Body of pancreas (tissue), 4 donors: ENCODE measurements at regions not wholly inside any gene's neighbourhood (a gene's known extent, or its start where the extent isn't known, plus 50 kb on each side); places are given as distances from the start of the nearest gene placed in this dataset.

ENCODE experiments used
- ATAC-seq: fragments of 150-250 bp; one replicate; pipeline ENCODE4 v1.9.1; 2016
- DNase-seq, 4 donors: peaks; one replicate each; pipeline ENCODE4 v3.0.0-alpha.2; 2019
- H3K27ac ChIP-seq, 4 donors: fragments of 200-600 bp; sonication (generic); 1 replicate in 3 of 4; 2 replicates in 1 of 4; pipeline versions ENCODE4 v1.5.1 to v1.6.1; 2016 to 2019; ENCODE audit warnings: mild to moderate bottlenecking in 1 of 4, mixed read lengths in 1 of 4, moderate library complexity in 1 of 4
- H3K27me3 ChIP-seq, 2 donors: fragments of 200-600 bp; sonication (generic); one replicate each; pipeline ENCODE4 v1.6.0; 2016; ENCODE audit warnings: mild to moderate bottlenecking in 1 of 2
- H3K36me3 ChIP-seq, 2 donors: fragments of 200-600 bp; sonication (generic); replicated peaks in 1 of 2; 2 replicates each; pipeline ENCODE4 v1.5.1; 2016; ENCODE audit warnings: low read depth in 2 of 2; ENCODE audit not compliant: insufficient read depth in 1 of 2
- H3K4me1 ChIP-seq: fragments of 200-600 bp; sonication (generic); one replicate; pipeline ENCODE4 v1.6.0; 2016
- H3K4me3 ChIP-seq, 2 donors: fragments of 200-600 bp; sonication (generic); 1 replicate in 1 of 2; 2 replicates in 1 of 2; pipeline ENCODE4 v1.5.1; 2016 to 2019
- H3K9me3 ChIP-seq, 3 donors: fragments of 200-600 bp; sonication (generic); 1 replicate in 2 of 3; 2 replicates in 1 of 3; pipeline ENCODE4 v1.5.1; 2016
- POLR2A ChIP-seq, 3 donors: fragments of 450-650 bp; IDR thresholded peaks; one replicate each; pipeline ENCODE4 v1.6.1; 2016; ENCODE audit warnings: antibody characterized with exemption in 3 of 3, mild to moderate bottlenecking in 2 of 3
- WGBS, 2 donors: methylation state at CpG; one replicate each; pipeline ENCODE4 v1.1.5; 2017; 5-methylcytosine and 5-hydroxymethylcytosine counted together
- intact Hi-C: fragments of 100-400 bp; cut with DNase I; formaldehyde crosslinking; loops from one replicate; pipeline ENCODE4 v1.15.1; 2023
- TF ChIP-seq, protein P1 (sequence below), 7 experiments: fragments of 450-650 bp in 4 of 7; fragments of 200-600 bp in 3 of 7; sonication (generic) in 3 of 7; IDR thresholded peaks; one replicate each; pipeline ENCODE4 v1.5.1; 2016 to 2019; ENCODE audit warnings: antibody characterized with exemption in 7 of 7

DNA sequence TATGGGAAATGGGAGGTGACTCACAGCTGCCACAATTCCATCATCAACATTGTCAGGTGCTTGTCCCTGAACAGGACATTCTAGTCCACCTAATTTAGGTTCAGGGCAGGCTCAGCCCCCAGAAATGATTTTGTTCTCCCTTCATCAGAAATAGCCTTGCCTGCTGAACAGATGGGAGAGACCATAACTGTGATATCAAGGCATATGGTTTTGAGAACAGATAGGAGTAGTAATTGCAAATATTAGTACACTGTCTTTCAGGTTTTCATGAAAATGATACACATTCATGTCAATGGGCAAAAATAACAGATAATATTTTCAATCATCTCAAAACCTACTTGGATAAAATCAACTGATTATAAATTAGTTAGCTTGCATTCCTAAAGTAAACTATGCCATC, 316.5 kb downstream of the MBD2 start:
- TF ChIP-seq POLR2A (IDR thresholded peaks at IDR 0.05) = no peak
- TF ChIP-seq, protein P1, sequence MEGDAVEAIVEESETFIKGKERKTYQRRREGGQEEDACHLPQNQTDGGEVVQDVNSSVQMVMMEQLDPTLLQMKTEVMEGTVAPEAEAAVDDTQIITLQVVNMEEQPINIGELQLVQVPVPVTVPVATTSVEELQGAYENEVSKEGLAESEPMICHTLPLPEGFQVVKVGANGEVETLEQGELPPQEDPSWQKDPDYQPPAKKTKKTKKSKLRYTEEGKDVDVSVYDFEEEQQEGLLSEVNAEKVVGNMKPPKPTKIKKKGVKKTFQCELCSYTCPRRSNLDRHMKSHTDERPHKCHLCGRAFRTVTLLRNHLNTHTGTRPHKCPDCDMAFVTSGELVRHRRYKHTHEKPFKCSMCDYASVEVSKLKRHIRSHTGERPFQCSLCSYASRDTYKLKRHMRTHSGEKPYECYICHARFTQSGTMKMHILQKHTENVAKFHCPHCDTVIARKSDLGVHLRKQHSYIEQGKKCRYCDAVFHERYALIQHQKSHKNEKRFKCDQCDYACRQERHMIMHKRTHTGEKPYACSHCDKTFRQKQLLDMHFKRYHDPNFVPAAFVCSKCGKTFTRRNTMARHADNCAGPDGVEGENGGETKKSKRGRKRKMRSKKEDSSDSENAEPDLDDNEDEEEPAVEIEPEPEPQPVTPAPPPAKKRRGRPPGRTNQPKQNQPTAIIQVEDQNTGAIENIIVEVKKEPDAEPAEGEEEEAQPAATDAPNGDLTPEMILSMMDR (IDR thresholded peaks at IDR 0.05) = no peak

GRCh38 chr18:53906681-53907080, 317.8 kb downstream of the MBD2 start:
- DNase-seq (no peak), ATAC-seq (no peak)
- Histone ChIP-seq H3K36me3 (no peaks in the 10 kb centered on the region), H3K9me3 (no peaks in the 10 kb centered on the region), H3K4me3 (no peak overlapping the region), H3K27me3 (no peaks in the 10 kb centered on the region), H3K4me1 (no peaks in the 10 kb centered on the region), H3K27ac (no peak overlapping the region)
- WGBS, 2 donors = 60 to 78% methylated on average over 2 of the region's 2 CpGs
- TF ChIP-seq, protein P1 (IDR thresholded peaks at IDR 0.05) = no peak
- TF ChIP-seq POLR2A (IDR thresholded peaks at IDR 0.05) = no peak
- intact Hi-C loops = no loop called here

More for the DNA sequence above, 316.5 kb downstream of the MBD2 start:
- H3K4me3 ChIP-seq = no peak overlapping the region
- H3K36me3 ChIP-seq = no peaks in the 10 kb centered on the region
- ATAC-seq = no peak
- H3K27me3 ChIP-seq = no peaks in the 10 kb centered on the region
- intact Hi-C loops = no loop called here
- H3K4me1 ChIP-seq = no peaks in the 10 kb centered on the region
- no peaks in the 10 kb centered on the region for H3K9me3 ChIP-seq
- H3K27ac ChIP-seq = no peak overlapping the region
- no peak for DNase-seq

DNA sequence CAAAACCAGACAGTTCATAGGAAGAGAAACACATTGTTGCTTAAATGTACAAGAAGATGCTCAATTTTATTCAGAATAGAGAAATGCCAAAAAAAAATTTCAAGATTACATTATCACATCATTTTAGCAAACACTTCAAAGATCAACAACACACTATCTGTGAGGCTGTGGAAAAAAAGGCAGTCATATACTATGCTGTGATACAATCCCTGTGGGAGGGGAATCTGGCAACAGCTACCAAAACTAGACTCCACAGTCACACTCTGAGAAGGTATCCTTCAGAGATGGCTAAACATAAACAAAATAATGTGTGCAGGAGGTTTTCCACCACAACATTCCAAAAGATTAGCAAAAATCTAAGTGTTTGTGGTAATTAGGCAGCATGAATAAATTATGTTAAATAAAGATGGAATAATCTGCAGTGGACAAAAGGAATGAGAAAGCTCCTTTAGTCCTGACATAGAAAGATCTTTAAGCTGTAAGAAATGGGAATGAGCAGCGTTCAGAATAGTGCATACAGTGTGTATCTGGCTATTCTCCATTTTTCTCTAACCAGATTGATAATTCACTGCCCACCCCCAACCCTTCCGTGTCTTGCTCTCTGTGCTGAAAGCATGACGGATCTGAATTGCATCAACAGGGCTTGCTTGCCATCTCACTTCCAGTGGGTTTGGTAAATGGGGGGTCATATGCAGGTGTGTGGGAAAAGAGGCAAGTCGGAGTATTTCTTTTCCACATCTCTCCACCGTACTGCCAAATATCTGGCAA, 329.6 kb downstream of the MBD2 start:
- WGBS, 2 donors = 48 to 66% methylated on average over 5 of the region's 5 CpGs
- Histone ChIP-seq H3K4me1 (no peaks in the 10 kb centered on the region), H3K9me3 (no peaks in the 10 kb centered on the region), H3K4me3 (no peak overlapping the region), H3K36me3 (no peaks in the 10 kb centered on the region), H3K27me3 (no peaks in the 10 kb centered on the region), H3K27ac (no peak overlapping the region)
- intact Hi-C loops = no loop called here
- TF ChIP-seq, protein P1 (IDR thresholded peaks at IDR 0.05) = no peak
- no peak for TF ChIP-seq POLR2A (IDR thresholded peaks at IDR 0.05)
- DNase-seq (no peak), ATAC-seq (no peak)

DNA sequence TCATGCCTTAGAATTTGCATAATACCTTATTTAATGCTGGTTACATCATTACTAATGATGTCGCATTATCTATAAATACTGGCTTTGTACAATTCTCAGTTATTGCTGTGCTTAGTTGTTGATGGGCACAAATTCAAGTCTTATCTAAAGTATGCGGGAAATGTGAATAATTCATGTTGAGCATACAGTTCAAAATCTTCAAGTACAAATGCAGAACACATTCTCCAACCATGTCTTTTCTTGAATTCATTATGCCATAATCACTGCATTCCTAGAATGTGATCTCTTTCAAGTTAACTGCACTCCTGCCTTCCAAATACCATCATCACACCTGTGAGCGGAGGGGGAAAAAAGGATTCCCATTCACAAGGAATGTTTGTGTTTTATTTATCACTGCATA, 337.0 kb downstream of the MBD2 start:
- DNase-seq = no peak
- 61 to 68% methylated on average over 3 of the region's 3 CpGs for WGBS, 2 donors
- no peak overlapping the region for H3K27ac ChIP-seq
- ATAC-seq = no peak
- intact Hi-C loops = no loop called here
- TF ChIP-seq, protein P1 (IDR thresholded peaks at IDR 0.05) = no peak
- no peak for TF ChIP-seq POLR2A (IDR thresholded peaks at IDR 0.05)
- no peak overlapping the region for H3K4me3 ChIP-seq
- no peaks in the 10 kb centered on the region for H3K9me3 ChIP-seq
- no peaks in the 10 kb centered on the region for H3K4me1 ChIP-seq
- no peaks in the 10 kb centered on the region for H3K27me3 ChIP-seq
- no peaks in the 10 kb centered on the region for H3K36me3 ChIP-seq

GRCh38 chr18:53886058-53886457, 338.4 kb downstream of the MBD2 start:
- Histone ChIP-seq H3K4me3 (no peak overlapping the region), H3K36me3 (no peaks in the 10 kb centered on the region), H3K9me3 (no peaks in the 10 kb centered on the region), H3K4me1 (no peaks in the 10 kb centered on the region), H3K27me3 (no peaks in the 10 kb centered on the region), H3K27ac (no peak overlapping the region)
- TF ChIP-seq, protein P1 (IDR thresholded peaks at IDR 0.05) = no peak
- no peak for TF ChIP-seq POLR2A (IDR thresholded peaks at IDR 0.05)
- DNase-seq (no peak), ATAC-seq (no peak)
- 54 to 79% methylated on average over 1 of the region's 1 CpG for WGBS, 2 donors
- intact Hi-C loops = no loop called here
